Stimulated activated effector memory CD8-positive, alpha-beta T cell treated with anti-CD3 and anti-CD28 coated beads, Interleukin-12 subunit alpha, Interleukin-12 subunit beta, amount 100 ng/mL, for 72 hours (primary cell): ENCODE measurements at regions not wholly inside any gene's neighbourhood (a gene's known extent, or its start where the extent isn't known, plus 50 kb on each side); places are given as distances from the start of the nearest gene placed in this dataset.

Experiments used
- ATAC-seq: fragments of 150-1000 bp; cut with Tn5 transposase; 2 replicates; pipeline ENCODE4 v1.10.0; 2021
- DNase-seq, 2 donors: peaks; one replicate each; pipeline ENCODE4 v3.0.0; 2021 to 2022; ENCODE audit warnings: low spot score in 2 of 2
- H3K27ac Mint-ChIP-seq: one replicate; pipeline ENCODE4 v1.8.0; 2022; ENCODE audit warnings: mild to moderate bottlenecking, mixed read lengths
- H3K36me3 Mint-ChIP-seq: one replicate; pipeline ENCODE4 v1.8.0; 2022; ENCODE audit warnings: mild to moderate bottlenecking, mixed read lengths
- H3K4me1 Mint-ChIP-seq: one replicate; pipeline ENCODE4 v1.8.0; 2022; ENCODE audit warnings: mixed read lengths
- H3K4me3 Mint-ChIP-seq: one replicate; pipeline ENCODE4 v1.8.0; 2022; ENCODE audit warnings: mild to moderate bottlenecking, mixed read lengths
- H3K9me3 Mint-ChIP-seq: one replicate; pipeline ENCODE4 v1.8.0; 2022; ENCODE audit warnings: mixed read lengths

- H3K4me1 Mint-ChIP-seq = no peaks in the 10 kb centered on the region
- no peak overlapping the region for H3K4me3 Mint-ChIP-seq
- DNase-seq (no peak), ATAC-seq (no peak)
- H3K9me3 Mint-ChIP-seq = no peaks in the 10 kb centered on the region
- H3K27ac Mint-ChIP-seq = no peak overlapping the region
- no peaks in the 10 kb centered on the region for H3K36me3 Mint-ChIP-seq
These were observed 50.5 kb upstream of the DLX2 start for GRCh38 chr2:172153156-172153555.

- Mint-ChIP-seq H3K9me3 (no peaks in the 10 kb centered on the region), H3K4me1 (no peaks in the 10 kb centered on the region)
- DNase-seq = no peak
These were observed 51.1 kb upstream of the DLX2 start for GRCh38 chr2:172153757-172154156.

GRCh38 chr2:172155752-172156151 lies 53.1 kb upstream of the DLX2 start:
- Mint-ChIP-seq H3K4me1 (no peaks in the 10 kb centered on the region), H3K4me3 (no peak overlapping the region), H3K27ac (no peak overlapping the region), H3K36me3 (no peaks in the 10 kb centered on the region), H3K9me3 (no peaks in the 10 kb centered on the region)
- no peak for DNase-seq
- ATAC-seq = no peak

More at GRCh38 chr2:172153757-172154156, 51.1 kb upstream of the DLX2 start:
- Mint-ChIP-seq H3K27ac (no peak overlapping the region), H3K36me3 (no peaks in the 10 kb centered on the region), H3K4me3 (no peak overlapping the region)
- no peak for ATAC-seq

- no peak overlapping the region for H3K4me3 Mint-ChIP-seq
- H3K36me3 Mint-ChIP-seq = no peaks in the 10 kb centered on the region
- ATAC-seq (no peak), DNase-seq (no peak)
- H3K9me3 Mint-ChIP-seq = no peaks in the 10 kb centered on the region
- no peak overlapping the region for H3K27ac Mint-ChIP-seq
- H3K4me1 Mint-ChIP-seq = no peaks in the 10 kb centered on the region
These were observed 58.1 kb upstream of the DLX2 start for GRCh38 chr2:172160839-172161238.

- no peak overlapping the region for H3K4me3 Mint-ChIP-seq
- no peaks in the 10 kb centered on the region for H3K4me1 Mint-ChIP-seq
- H3K9me3 Mint-ChIP-seq = no peaks in the 10 kb centered on the region
- no peak for DNase-seq
- H3K27ac Mint-ChIP-seq = no peak overlapping the region
- H3K36me3 Mint-ChIP-seq = no peaks in the 10 kb centered on the region
- no peak for ATAC-seq
These were observed 59.6 kb upstream of the DLX2 start for GRCh38 chr2:172162225-172162733.

- Mint-ChIP-seq H3K27ac (no peak overlapping the region), H3K4me1 (no peaks in the 10 kb centered on the region), H3K9me3 (no peaks in the 10 kb centered on the region), H3K36me3 (no peaks in the 10 kb centered on the region), H3K4me3 (no peak overlapping the region)
- peak; percentile 31 for ATAC-seq
- DNase-seq = no peak
These were observed 60.1 kb upstream of the DLX2 start for GRCh38 chr2:172162739-172163336.

- Mint-ChIP-seq H3K4me3 (no peak overlapping the region), H3K36me3 (no peaks in the 10 kb centered on the region), H3K4me1 (no peaks in the 10 kb centered on the region), H3K9me3 (no peaks in the 10 kb centered on the region), H3K27ac (no peak overlapping the region)
- ATAC-seq (no peak), DNase-seq (no peak)
These were observed 66.2 kb upstream of the DLX2 start for GRCh38 chr2:172168917-172169346.

- no peaks in the 10 kb centered on the region for H3K9me3 Mint-ChIP-seq
- no peak overlapping the region for H3K4me3 Mint-ChIP-seq
- ATAC-seq = no peak
- H3K4me1 Mint-ChIP-seq = no peaks in the 10 kb centered on the region
- H3K27ac Mint-ChIP-seq = no peak overlapping the region
- H3K36me3 Mint-ChIP-seq = no peaks in the 10 kb centered on the region
- DNase-seq = no peak
These were observed 66.9 kb upstream of the DLX2 start for GRCh38 chr2:172169611-172170010.

- ATAC-seq (peak; percentile 94), DNase-seq (peak; percentile 42 to 67)
- H3K4me1 Mint-ChIP-seq = no peaks in the 10 kb centered on the region
- H3K4me3 Mint-ChIP-seq = peak overlapping the region; percentile 54
- no peaks in the 10 kb centered on the region for H3K9me3 Mint-ChIP-seq
- no peak overlapping the region for H3K27ac Mint-ChIP-seq
- H3K36me3 Mint-ChIP-seq = no peaks in the 10 kb centered on the region
These were observed 69.9 kb upstream of the DLX2 start for GRCh38 chr2:172172513-172173173.

- H3K27ac Mint-ChIP-seq = no peak overlapping the region
These were observed 70.5 kb upstream of the DLX2 start for GRCh38 chr2:172173174-172173706.

GRCh38 chr2:172177581-172177980 lies 74.9 kb upstream of the DLX2 start:
- H3K27ac Mint-ChIP-seq = no peak overlapping the region
- H3K36me3 Mint-ChIP-seq = no peaks in the 10 kb centered on the region
- H3K4me3 Mint-ChIP-seq = no peak overlapping the region
- no peak for ATAC-seq
- peaks cover 19% of the 10 kb centered on the region for H3K4me1 Mint-ChIP-seq
- DNase-seq = no peak
- no peaks in the 10 kb centered on the region for H3K9me3 Mint-ChIP-seq

More at GRCh38 chr2:172173174-172173706, 70.5 kb upstream of the DLX2 start:
- ATAC-seq (no peak), DNase-seq (no peak)
- H3K4me1 Mint-ChIP-seq = no peaks in the 10 kb centered on the region
- no peaks in the 10 kb centered on the region for H3K9me3 Mint-ChIP-seq
- no peaks in the 10 kb centered on the region for H3K36me3 Mint-ChIP-seq
- H3K4me3 Mint-ChIP-seq = peak overlapping the region; percentile 54

- Mint-ChIP-seq H3K4me3 (no peak overlapping the region), H3K27ac (no peak overlapping the region), H3K36me3 (no peaks in the 10 kb centered on the region), H3K4me1 (peaks cover 19% of the 10 kb centered on the region), H3K9me3 (no peaks in the 10 kb centered on the region)
- DNase-seq (no peak), ATAC-seq (no peak)
These were observed 75.3 kb upstream of the DLX2 start for GRCh38 chr2:172177996-172178395.

- DNase-seq (no peak), ATAC-seq (peak; percentile 92)
- no peak overlapping the region for H3K4me3 Mint-ChIP-seq
- H3K36me3 Mint-ChIP-seq = no peaks in the 10 kb centered on the region
- H3K27ac Mint-ChIP-seq = no peak overlapping the region
- peaks cover 19% of the 10 kb centered on the region for H3K4me1 Mint-ChIP-seq
- H3K9me3 Mint-ChIP-seq = no peaks in the 10 kb centered on the region
These were observed 76.5 kb upstream of the DLX2 start for GRCh38 chr2:172179045-172179701.

- Mint-ChIP-seq H3K4me3 (no peak overlapping the region), H3K4me1 (peaks cover 19% of the 10 kb centered on the region), H3K9me3 (no peaks in the 10 kb centered on the region), H3K36me3 (no peaks in the 10 kb centered on the region), H3K27ac (no peak overlapping the region)
- no peak for DNase-seq
- ATAC-seq = no peak
These were observed 79.1 kb upstream of the DLX2 start for GRCh38 chr2:172181840-172182239.

- no peaks in the 10 kb centered on the region for H3K36me3 Mint-ChIP-seq
- no peaks in the 10 kb centered on the region for H3K9me3 Mint-ChIP-seq
- H3K4me1 Mint-ChIP-seq = peaks cover 19% of the 10 kb centered on the region
- H3K27ac Mint-ChIP-seq = no peak overlapping the region
- DNase-seq (no peak), ATAC-seq (no peak)
- no peak overlapping the region for H3K4me3 Mint-ChIP-seq
These were observed 79.9 kb upstream of the DLX2 start for GRCh38 chr2:172182624-172183023.
